Stomach (tissue), 4 donors: ENCODE measurements at regions not wholly inside any gene's neighbourhood (a gene's known extent, or its start where the extent isn't known, plus 50 kb on each side); places are given as distances from the start of the nearest gene placed in this dataset.

Source experiments
- POLR2A ChIP-seq, 4 donors: fragments of 450-650 bp; IDR thresholded peaks; one replicate each; pipeline ENCODE4 v1.6.1; 2016; ENCODE audit warnings: antibody characterized with exemption in 4 of 4, control low read depth in 2 of 4, mild to moderate bottlenecking in 1 of 4, moderate library complexity in 1 of 4
- POLR2AphosphoS5 ChIP-seq, 3 donors: sonication (generic); formaldehyde crosslinking; IDR thresholded peaks; one replicate each; pipeline ENCODE4 v1.6.1; 2016; ENCODE audit warnings: antibody characterized with exemption in 3 of 3
- TF ChIP-seq, protein P1 (sequence below), 7 experiments: fragments of 450-650 bp in 4 of 7; fragments of 200-600 bp in 3 of 7; sonication (generic) in 3 of 7; IDR thresholded peaks; one replicate each; pipeline ENCODE4 v1.5.1; 2016 to 2019; ENCODE audit warnings: antibody characterized with exemption in 7 of 7, control low read depth in 2 of 7, mild to moderate bottlenecking in 1 of 7

GRCh38 chr2:164065038-164065437 lies 329.2 kb upstream of the FIGN start:
- TF ChIP-seq, protein P1, sequence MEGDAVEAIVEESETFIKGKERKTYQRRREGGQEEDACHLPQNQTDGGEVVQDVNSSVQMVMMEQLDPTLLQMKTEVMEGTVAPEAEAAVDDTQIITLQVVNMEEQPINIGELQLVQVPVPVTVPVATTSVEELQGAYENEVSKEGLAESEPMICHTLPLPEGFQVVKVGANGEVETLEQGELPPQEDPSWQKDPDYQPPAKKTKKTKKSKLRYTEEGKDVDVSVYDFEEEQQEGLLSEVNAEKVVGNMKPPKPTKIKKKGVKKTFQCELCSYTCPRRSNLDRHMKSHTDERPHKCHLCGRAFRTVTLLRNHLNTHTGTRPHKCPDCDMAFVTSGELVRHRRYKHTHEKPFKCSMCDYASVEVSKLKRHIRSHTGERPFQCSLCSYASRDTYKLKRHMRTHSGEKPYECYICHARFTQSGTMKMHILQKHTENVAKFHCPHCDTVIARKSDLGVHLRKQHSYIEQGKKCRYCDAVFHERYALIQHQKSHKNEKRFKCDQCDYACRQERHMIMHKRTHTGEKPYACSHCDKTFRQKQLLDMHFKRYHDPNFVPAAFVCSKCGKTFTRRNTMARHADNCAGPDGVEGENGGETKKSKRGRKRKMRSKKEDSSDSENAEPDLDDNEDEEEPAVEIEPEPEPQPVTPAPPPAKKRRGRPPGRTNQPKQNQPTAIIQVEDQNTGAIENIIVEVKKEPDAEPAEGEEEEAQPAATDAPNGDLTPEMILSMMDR (IDR thresholded peaks at IDR 0.05) = no peak
- TF ChIP-seq POLR2A (IDR thresholded peaks at IDR 0.05) = no peak
- TF ChIP-seq POLR2AphosphoS5 (IDR thresholded peaks at IDR 0.05) = no peak
